CD8-positive, alpha-beta memory T cell (primary cell): ENCODE measurements at regions not wholly inside any gene's neighbourhood (a gene's known extent, or its start where the extent isn't known, plus 50 kb on each side); places are given as distances from the start of the nearest gene placed in this dataset.
A peak's percentile ranks its signal among the peaks of the same experiment; 100 is the strongest.

Source experiments
- CTCF ChIA-PET: fragments of 350-600 bp; sonication (Branson Sonifier 250); formaldehyde crosslinking; loops from one replicate; lab custom pipeline; 2021; ENCODE audit warnings: antibody characterized with exemption; lab: Charles Lee
- POLR2A ChIA-PET: fragments of 350-600 bp; sonication (Branson Sonifier 250); formaldehyde crosslinking; loops from one replicate; lab custom pipeline; 2021; ENCODE audit warnings: antibody characterized with exemption; lab: Charles Lee
- DNase-seq, 5 donors: peaks; one replicate each; pipeline versions ENCODE4 v3.0.0 to v3.0.0-alpha.2; 2020 to 2022; ENCODE audit warnings: mixed read lengths in 1 of 5
- H3K27ac ChIP-seq: one replicate; pipeline ENCODE4 v1.7.0; 2013; ENCODE audit warnings: low read depth, mild to moderate bottlenecking, low read length, moderate library complexity
- H3K27me3 ChIP-seq: 2 replicates; pipeline ENCODE4 v1.7.0; 2013; ENCODE audit warnings: low read length, mild to moderate bottlenecking; ENCODE audit not compliant: insufficient read depth, poor library complexity, severe bottlenecking
- H3K36me3 ChIP-seq: 2 replicates; pipeline ENCODE4 v1.7.0; 2013; ENCODE audit warnings: mild to moderate bottlenecking, low read length, moderate library complexity; ENCODE audit not compliant: insufficient read depth
- H3K4me1 ChIP-seq: 2 replicates; pipeline ENCODE4 v1.7.0; 2013; ENCODE audit warnings: mild to moderate bottlenecking, low read length, moderate library complexity; ENCODE audit not compliant: insufficient read depth
- H3K4me3 ChIP-seq: 2 replicates; pipeline ENCODE4 v1.7.0; 2013; ENCODE audit warnings: mild to moderate bottlenecking, low read length
- H3K9me3 ChIP-seq: 2 replicates; pipeline ENCODE4 v1.7.0; 2013; ENCODE audit warnings: mild to moderate bottlenecking, low read length
- H3K27ac Mint-ChIP-seq, 8 donors: one replicate each; pipeline ENCODE4 v1.8.0; 2020 to 2021; ENCODE audit warnings: mixed read lengths in 8 of 8, mild to moderate bottlenecking in 6 of 8, inconsistent platforms in 3 of 8, moderate library complexity in 3 of 8
- H3K27me3 Mint-ChIP-seq, 2 donors: one replicate each; pipeline ENCODE4 v1.8.0; 2020 to 2021; ENCODE audit warnings: mixed read lengths in 2 of 2, mild to moderate bottlenecking in 1 of 2, moderate library complexity in 1 of 2
- H3K36me3 Mint-ChIP-seq, 3 donors: one replicate each; pipeline ENCODE4 v1.8.0; 2020 to 2021; ENCODE audit warnings: mixed read lengths in 3 of 3, inconsistent platforms in 1 of 3, mild to moderate bottlenecking in 1 of 3
- H3K4me1 Mint-ChIP-seq, 3 donors: one replicate each; pipeline ENCODE4 v1.8.0; 2020 to 2021; ENCODE audit warnings: mixed read lengths in 3 of 3, inconsistent platforms in 1 of 3, mild to moderate bottlenecking in 1 of 3
- H3K4me3 Mint-ChIP-seq, 7 donors: one replicate each; pipeline ENCODE4 v1.8.0; 2020 to 2021; ENCODE audit warnings: mixed read lengths in 7 of 7, mild to moderate bottlenecking in 6 of 7, moderate library complexity in 4 of 7, inconsistent platforms in 2 of 7
- H3K9me3 Mint-ChIP-seq, 5 donors: one replicate each; pipeline ENCODE4 v1.8.0; 2020 to 2022; ENCODE audit warnings: mixed read lengths in 5 of 5, mild to moderate bottlenecking in 3 of 5, moderate library complexity in 2 of 5, inconsistent platforms in 1 of 5

DNA sequence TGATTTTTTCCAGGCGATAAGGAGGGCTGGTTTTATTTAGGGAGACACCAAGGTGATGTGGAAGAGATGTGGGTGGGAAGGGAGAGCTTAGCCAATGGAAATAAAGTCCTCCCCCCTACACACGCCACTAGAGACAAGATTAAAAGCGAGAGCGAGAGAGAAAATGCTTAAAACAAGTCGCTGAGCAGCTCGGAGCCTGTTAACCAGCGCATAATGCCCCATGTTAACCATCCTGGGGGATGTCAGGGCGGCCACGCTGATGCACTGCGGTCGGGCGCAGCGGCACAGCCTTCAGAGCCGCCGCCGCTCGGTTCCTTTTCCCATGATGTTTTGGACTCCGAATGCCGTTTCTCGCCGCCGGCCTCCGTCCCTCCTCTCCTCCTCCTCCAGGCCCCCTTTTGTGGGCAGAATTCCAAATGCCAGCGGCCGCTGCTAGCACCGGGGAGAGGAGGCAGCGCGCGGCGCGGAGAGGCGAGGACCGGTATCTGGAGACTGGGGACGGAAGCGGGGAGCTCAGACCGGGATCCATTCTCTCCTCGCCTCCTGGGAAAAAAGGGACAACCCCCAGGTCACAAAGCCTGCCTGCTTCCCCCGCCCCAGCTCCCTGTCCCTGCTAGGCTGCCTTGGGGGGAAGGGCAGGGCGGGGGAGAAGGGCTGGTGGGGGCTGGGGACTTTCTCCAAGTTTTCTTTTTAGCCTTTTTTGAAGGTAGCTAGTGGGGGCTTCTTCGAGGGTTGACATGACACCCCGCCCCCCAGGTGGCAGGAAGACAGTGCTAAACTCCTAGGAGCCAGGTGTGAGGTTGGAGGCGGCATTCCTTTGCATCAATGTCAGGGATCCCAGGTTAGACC, 98.1 kb upstream of the CCL2 start:
- Histone ChIP-seq H3K9me3 (no peaks in the 10 kb centered on the region), H3K4me3 (no peak overlapping the region), H3K4me1 (no peaks in the 10 kb centered on the region), H3K27me3 (peaks cover 12% of the 10 kb centered on the region), H3K36me3 (no peaks in the 10 kb centered on the region), H3K27ac (no peak overlapping the region)
- DNase-seq = no peak
- Mint-ChIP-seq H3K36me3 (no peaks in the 10 kb centered on the region), H3K4me3 (no peak overlapping the region), H3K27me3 (peaks cover 28 to 57% of the 10 kb centered on the region in 2 donors), H3K9me3 (no peaks in the 10 kb centered on the region), H3K4me1 (peaks cover 0 to 5% (median 4%) of the 10 kb centered on the region in 3 donors), H3K27ac (peak overlapping the region in 1 of 8 donors; percentile 5)
- CTCF ChIA-PET = interaction anchor here (1.0 to 1.2 kb wide), 2 partner anchors 11 to 14 kb away, joined by 3 read pairs; no protein-coding TSS in a partner anchor
- POLR2A ChIA-PET = no interaction called here

DNA sequence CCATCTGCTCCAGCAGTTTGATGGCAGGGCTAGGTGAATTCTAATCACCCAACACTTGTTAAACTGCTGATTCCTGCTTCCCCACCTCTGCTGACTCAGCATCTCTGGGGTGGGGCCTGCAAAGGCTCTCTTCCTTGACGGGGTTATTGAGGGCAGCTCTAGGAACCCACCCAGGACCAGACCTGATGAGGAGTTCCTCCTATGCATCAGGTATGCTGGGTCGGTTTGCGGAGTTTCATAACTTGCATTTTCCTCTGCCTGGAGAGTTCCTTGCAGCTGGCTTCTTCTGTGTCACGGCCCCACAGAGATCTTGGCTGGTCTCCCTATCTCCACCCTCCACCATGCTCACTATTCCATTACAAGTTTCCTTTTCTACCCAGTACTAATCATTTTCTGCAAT, 93.4 kb upstream of the CCL2 start:
- H3K36me3 Mint-ChIP-seq = no peaks in the 10 kb centered on the region
- Histone ChIP-seq H3K4me3 (no peak overlapping the region), H3K27me3 (peaks cover 8% of the 10 kb centered on the region), H3K27ac (no peak overlapping the region), H3K9me3 (no peaks in the 10 kb centered on the region), H3K4me1 (no peaks in the 10 kb centered on the region), H3K36me3 (no peaks in the 10 kb centered on the region)
- no peaks in the 10 kb centered on the region for H3K4me1 Mint-ChIP-seq
- no peak for DNase-seq
- H3K9me3 Mint-ChIP-seq = no peaks in the 10 kb centered on the region
- no peak overlapping the region for H3K27ac Mint-ChIP-seq
- CTCF ChIA-PET = interaction anchor here (1.8 kb wide), 1 partner anchor 9 kb away, joined by 5 read pairs; no protein-coding TSS in a partner anchor
- H3K4me3 Mint-ChIP-seq = no peak overlapping the region
- POLR2A ChIA-PET = no interaction called here
- peaks cover 22 to 56% of the 10 kb centered on the region in 2 donors for H3K27me3 Mint-ChIP-seq

- H3K9me3 Mint-ChIP-seq = no peaks in the 10 kb centered on the region
- H3K36me3 ChIP-seq = no peaks in the 10 kb centered on the region
- no peak overlapping the region for H3K4me3 Mint-ChIP-seq
- no peaks in the 10 kb centered on the region for H3K4me1 ChIP-seq
- no peak overlapping the region for H3K27ac ChIP-seq
- no peak overlapping the region for H3K4me3 ChIP-seq
- H3K9me3 ChIP-seq = no peaks in the 10 kb centered on the region
- ChIA-PET POLR2A (no interaction called here), CTCF (no interaction called here)
- no peaks in the 10 kb centered on the region for H3K36me3 Mint-ChIP-seq
- H3K27me3 Mint-ChIP-seq = peaks cover 21 to 58% of the 10 kb centered on the region in 2 donors
- DNase-seq = no peak
- H3K4me1 Mint-ChIP-seq = no peaks in the 10 kb centered on the region
- no peak overlapping the region for H3K27ac Mint-ChIP-seq
- H3K27me3 ChIP-seq = peaks cover 8% of the 10 kb centered on the region
Measured at GRCh38 chr17:34163123-34163522, 92.0 kb upstream of the CCL2 start.

DNA sequence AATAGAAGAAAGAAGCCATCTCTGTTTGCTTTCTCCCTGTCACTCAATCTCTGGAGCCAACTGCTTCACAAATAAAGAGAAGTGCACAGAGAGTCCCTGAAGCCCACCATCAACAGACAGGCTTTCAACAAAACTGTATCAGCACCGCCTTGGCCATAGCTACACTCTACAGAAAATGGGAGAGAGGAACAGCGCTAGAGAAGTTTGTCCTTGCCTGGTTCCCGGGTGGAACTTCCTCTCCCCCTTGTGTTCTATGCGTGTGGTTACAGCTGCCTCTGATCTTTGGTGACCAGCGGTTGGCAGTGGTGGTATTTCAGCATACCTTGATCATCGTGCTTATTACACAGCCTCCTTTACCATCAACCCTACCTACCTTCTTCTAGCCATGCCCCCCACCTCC, 91.4 kb upstream of the CCL2 start:
- Mint-ChIP-seq H3K36me3 (no peaks in the 10 kb centered on the region), H3K4me3 (no peak overlapping the region), H3K4me1 (no peaks in the 10 kb centered on the region), H3K27me3 (peaks cover 18 to 56% of the 10 kb centered on the region in 2 donors), H3K27ac (no peak overlapping the region), H3K9me3 (no peaks in the 10 kb centered on the region)
- no peaks in the 10 kb centered on the region for H3K9me3 ChIP-seq
- no peak overlapping the region for H3K4me3 ChIP-seq
- peaks cover 5% of the 10 kb centered on the region for H3K27me3 ChIP-seq
- H3K27ac ChIP-seq = no peak overlapping the region
- DNase-seq = no peak
- H3K4me1 ChIP-seq = no peaks in the 10 kb centered on the region
- CTCF ChIA-PET = no interaction called here
- POLR2A ChIA-PET = no interaction called here
- no peaks in the 10 kb centered on the region for H3K36me3 ChIP-seq

DNA sequence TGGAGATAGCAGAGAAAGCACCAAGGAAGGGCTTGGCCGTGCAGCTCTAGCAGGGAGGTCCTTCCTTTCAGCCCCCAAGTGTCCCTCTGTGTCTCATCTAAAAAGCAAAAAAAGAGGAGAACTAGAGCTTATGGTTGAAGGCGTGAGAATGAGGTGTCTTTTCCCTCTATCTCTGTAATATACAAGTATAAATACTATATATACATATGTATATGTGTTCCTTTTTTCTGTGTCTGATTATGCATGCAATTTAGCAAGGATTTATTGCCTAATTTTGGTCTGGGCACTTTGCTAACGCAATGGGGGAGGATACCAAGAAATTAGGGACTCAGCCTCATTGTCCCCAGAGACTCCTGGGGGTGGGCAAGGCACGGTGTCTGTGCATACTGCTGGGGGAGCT, 90.2 kb upstream of the CCL2 start:
- H3K4me1 Mint-ChIP-seq = no peaks in the 10 kb centered on the region
- H3K36me3 ChIP-seq = no peaks in the 10 kb centered on the region
- no peak overlapping the region for H3K27ac Mint-ChIP-seq
- ChIA-PET CTCF (no interaction called here), POLR2A (no interaction called here)
- H3K36me3 Mint-ChIP-seq = no peaks in the 10 kb centered on the region
- H3K4me3 Mint-ChIP-seq = no peak overlapping the region
- H3K4me3 ChIP-seq = no peak overlapping the region
- H3K9me3 ChIP-seq = no peaks in the 10 kb centered on the region
- DNase-seq = no peak
- peaks cover 15 to 51% of the 10 kb centered on the region in 2 donors for H3K27me3 Mint-ChIP-seq
- H3K27ac ChIP-seq = no peak overlapping the region
- no peaks in the 10 kb centered on the region for H3K9me3 Mint-ChIP-seq
- H3K27me3 ChIP-seq = no peaks in the 10 kb centered on the region
- no peaks in the 10 kb centered on the region for H3K4me1 ChIP-seq

DNA sequence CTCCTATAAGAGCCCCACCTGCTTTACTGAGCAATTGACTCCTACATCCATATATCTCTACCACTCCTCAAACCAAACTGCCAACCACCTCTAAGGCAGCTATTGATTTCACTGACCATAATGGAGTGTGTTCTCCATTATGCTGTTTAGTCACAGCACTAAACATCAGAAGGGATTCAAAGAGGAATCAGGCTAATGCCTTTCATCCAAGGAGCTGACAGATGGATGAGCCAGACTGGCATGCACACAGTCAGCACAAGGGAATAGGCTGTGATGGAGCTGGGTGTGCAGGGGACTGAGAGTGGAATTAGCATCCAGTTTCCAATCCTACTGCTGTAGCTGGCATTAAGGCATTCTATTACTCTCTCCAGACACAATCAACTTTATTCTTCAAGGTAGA, 88.7 kb upstream of the CCL2 start:
- H3K4me3 ChIP-seq = no peak overlapping the region
- no peaks in the 10 kb centered on the region for H3K27me3 ChIP-seq
- POLR2A ChIA-PET = no interaction called here
- H3K36me3 Mint-ChIP-seq = no peaks in the 10 kb centered on the region
- no peaks in the 10 kb centered on the region for H3K4me1 Mint-ChIP-seq
- peaks cover 15 to 56% of the 10 kb centered on the region in 2 donors for H3K27me3 Mint-ChIP-seq
- no peaks in the 10 kb centered on the region for H3K4me1 ChIP-seq
- no peaks in the 10 kb centered on the region for H3K36me3 ChIP-seq
- H3K27ac Mint-ChIP-seq = no peak overlapping the region
- no peak overlapping the region for H3K27ac ChIP-seq
- H3K9me3 ChIP-seq = no peaks in the 10 kb centered on the region
- no peak for DNase-seq
- H3K9me3 Mint-ChIP-seq = no peaks in the 10 kb centered on the region
- no peak overlapping the region for H3K4me3 Mint-ChIP-seq
- CTCF ChIA-PET = no interaction called here

- Mint-ChIP-seq H3K36me3 (no peaks in the 10 kb centered on the region), H3K4me1 (no peaks in the 10 kb centered on the region), H3K4me3 (no peak overlapping the region), H3K27me3 (peaks cover 15 to 51% of the 10 kb centered on the region in 2 donors), H3K9me3 (peaks cover 0 to under 1% (median 0%) of the 10 kb centered on the region in 5 donors), H3K27ac (no peak overlapping the region)
- ChIA-PET CTCF (interaction anchor here (1.2 to 1.6 kb wide), 2 partner anchors 12 to 21 kb away, joined by 3 to 5 read pairs; no protein-coding TSS in a partner anchor), POLR2A (no interaction called here)
- no peak for DNase-seq
- Histone ChIP-seq H3K36me3 (no peaks in the 10 kb centered on the region), H3K27ac (no peak overlapping the region), H3K27me3 (no peaks in the 10 kb centered on the region), H3K4me1 (no peaks in the 10 kb centered on the region), H3K9me3 (no peaks in the 10 kb centered on the region), H3K4me3 (no peak overlapping the region)
Measured at GRCh38 chr17:34167354-34167753, 87.7 kb upstream of the CCL2 start.

- Mint-ChIP-seq H3K36me3 (no peaks in the 10 kb centered on the region), H3K4me1 (no peaks in the 10 kb centered on the region), H3K4me3 (no peak overlapping the region), H3K27me3 (peaks cover 14 to 50% of the 10 kb centered on the region in 2 donors), H3K9me3 (peaks cover 0 to 2% (median 0%) of the 10 kb centered on the region in 5 donors), H3K27ac (no peak overlapping the region)
- DNase-seq = no peak
- Histone ChIP-seq H3K27me3 (no peaks in the 10 kb centered on the region), H3K4me3 (no peak overlapping the region), H3K36me3 (no peaks in the 10 kb centered on the region), H3K4me1 (no peaks in the 10 kb centered on the region), H3K9me3 (no peaks in the 10 kb centered on the region), H3K27ac (no peak overlapping the region)
- POLR2A ChIA-PET = no interaction called here
- CTCF ChIA-PET = interaction anchor here (1.6 kb wide), 1 partner anchor 11 kb away, joined by 5 read pairs; no protein-coding TSS in a partner anchor
Measured at GRCh38 chr17:34168989-34169388, 86.1 kb upstream of the CCL2 start.
